HFF-Myc (cell line): ENCODE measurements at regions not wholly inside any gene's neighbourhood (a gene's known extent, or its start where the extent isn't known, plus 50 kb on each side); places are given as distances from the start of the nearest gene placed in this dataset.
"Not testable (repeated sequence)": the region's sequence is repeated elsewhere in the genome, so short reads cannot be mapped to it uniquely, and the experiment has no call there.

ENCODE experiments used
- DNase-seq: peaks from one replicate; pipeline ENCODE4 v3.0.0-alpha.2; 2011; ENCODE audit warnings: low read depth; ENCODE audit errors: extremely low read depth
- H3K4me3 ChIP-seq: replicated peaks from 2 replicates; pipeline ENCODE4 v1.5.1; 2011; ENCODE audit warnings: low read depth, mild to moderate bottlenecking, control low read depth, low read length
- CTCF ChIP-seq: IDR thresholded peaks from 2 replicates; pipeline ENCODE4 v1.5.1; 2012; ENCODE audit warnings: mild to moderate bottlenecking, low read depth, low read length, control low read depth; ENCODE audit errors: missing control alignments

DNA sequence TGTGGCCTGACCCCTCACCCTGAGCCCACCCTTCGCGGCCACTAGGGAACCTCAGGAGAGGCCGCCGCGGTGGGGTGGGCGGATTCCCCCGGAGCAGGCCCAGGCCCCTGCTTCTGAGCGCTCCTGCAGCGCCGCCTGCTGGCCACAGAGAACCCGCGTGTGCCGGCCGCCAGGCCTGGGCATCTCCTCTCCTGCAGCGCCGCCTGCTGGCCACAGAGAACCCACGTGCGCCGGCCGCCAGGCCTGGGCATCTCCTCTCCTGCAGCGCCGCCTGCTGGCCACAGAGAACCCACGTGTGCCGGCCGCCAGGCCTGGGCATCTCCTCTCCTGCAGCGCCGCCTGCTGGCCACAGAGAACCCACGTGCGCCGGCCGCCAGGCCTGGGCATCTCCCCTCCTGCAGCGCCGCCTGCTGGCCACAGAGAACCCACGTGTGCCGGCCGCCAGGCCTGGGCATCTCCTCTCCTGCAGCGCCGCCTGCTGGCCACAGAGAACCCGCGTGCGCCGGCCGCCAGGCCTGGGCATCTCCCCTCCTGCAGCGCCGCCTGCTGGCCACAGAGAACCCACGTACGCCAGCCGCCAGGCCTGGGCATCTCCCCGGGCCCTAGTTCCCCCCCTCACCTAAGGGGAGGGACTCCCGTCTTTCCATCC lies 126.1 kb downstream of the METRNL start:
- not testable (repeated sequence) for DNase-seq, H3K4me3 ChIP-seq
- peak; percentile 39 for TF ChIP-seq CTCF

- not testable (repeated sequence) for H3K4me3 ChIP-seq, DNase-seq
These were observed 126.6 kb downstream of the METRNL start for GRCh38 chr17:83206036-83206394.

- not testable (repeated sequence) for DNase-seq
These were observed 127.6 kb downstream of the METRNL start for GRCh38 chr17:83206819-83207588.

GRCh38 chr17:83247001-83247400 lies 167.6 kb downstream of the METRNL start:
- not testable (repeated sequence) for H3K4me3 ChIP-seq, DNase-seq

More at GRCh38 chr17:83206819-83207588, 127.6 kb downstream of the METRNL start:
- H3K4me3 ChIP-seq, result not testable (repeated sequence)
